K562 (cell line): ENCODE measurements at regions not wholly inside any gene's neighbourhood (a gene's known extent, or its start where the extent isn't known, plus 50 kb on each side); places are given as distances from the start of the nearest gene placed in this dataset.

ENCODE experiments used
- ATAC-seq: fragments of 200-7000 bp; cut with Tn5 transposase; 3 replicates; pipeline ENCODE4 v1.9.1; 2020; ENCODE audit warnings: moderate library complexity
- BruUV-seq: library from RNA; stranded (reverse); fragments of 400-500 nt; replicated peaks from 2 replicates; lab custom pipeline; 2021; lab: Mats Ljungman, UMichigan
- CTCF ChIA-PET: fragments of 300-600 bp; formaldehyde crosslinking; extraction: SDS; loops from one replicate; lab custom pipeline; 2021; ENCODE audit warnings: low intra/inter-chr PET ratio; lab: Yijun Ruan, JAX
- POLR2A ChIA-PET: fragments of 300-600, 350-650 bp; sonication (Branson Sonifier 250); formaldehyde crosslinking; extraction: SDS; loops from one replicate; lab custom pipeline; 2021; ENCODE audit warnings: antibody characterized with exemption, inconsistent platforms; lab: Yijun Ruan, JAX
- DNase-seq, 4 experiments: peaks; one replicate each; pipeline versions ENCODE4 v3.0.0 to v3.0.0-alpha.2; 2011 to 2018; ENCODE audit warnings: low spot score in 3 of 4, mixed read lengths in 3 of 4; ENCODE audit errors: extremely low read depth in 1 of 4
- FAIRE-seq: peaks from 2 replicates; lab custom pipeline; 2011; peaks lifted over from hg19 to GRCh38; lab: Jason Lieb, UNC
- H2AFZ ChIP-seq: 2 replicates; pipeline ENCODE4 v1.6.0; 2011; ENCODE audit warnings: low read depth, low read length, control low read depth, inconsistent platforms
- H3K27ac ChIP-seq: fragments of 200-600 bp; 3 replicates; pipeline ENCODE4 v1.8.0; 2011; ENCODE audit warnings: low read depth, mild to moderate bottlenecking, control low read depth, inconsistent platforms, low read length, moderate library complexity, mixed read lengths; ENCODE audit errors: extremely low read depth
- H3K27me3 ChIP-seq, 2 experiments: fragments of 300-600 bp in 1 of 2; 2 replicates in 1 of 2; 3 replicates in 1 of 2; pipeline versions ENCODE4 v1.6.0 to v1.8.0; 2011; ENCODE audit warnings: inconsistent platforms in 2 of 2, low read length in 2 of 2, mild to moderate bottlenecking in 1 of 2, mixed read lengths in 1 of 2, moderate library complexity in 1 of 2; ENCODE audit not compliant: control insufficient read depth in 2 of 2, insufficient read depth in 2 of 2
- H3K36me3 ChIP-seq: fragments of 300-600 bp; 3 replicates; pipeline ENCODE4 v1.8.0; 2011; ENCODE audit warnings: mild to moderate bottlenecking, low read length, inconsistent platforms; ENCODE audit not compliant: control insufficient read depth, insufficient read depth
- H3K4me1 ChIP-seq, 2 experiments: fragments of 200-600 bp in 1 of 2; replicated peaks in 1 of 2; 2 replicates in 1 of 2; 3 replicates in 1 of 2; pipeline versions ENCODE4 v1.5.1 to v1.8.0; 2011; ENCODE audit warnings: inconsistent platforms in 2 of 2, low read length in 2 of 2, mild to moderate bottlenecking in 1 of 2, mixed read lengths in 1 of 2, moderate library complexity in 1 of 2; ENCODE audit not compliant: control insufficient read depth in 2 of 2, insufficient read depth in 2 of 2
- H3K4me2 ChIP-seq: 2 replicates; pipeline ENCODE4 v1.6.1; 2011; ENCODE audit warnings: low read length, control low read depth, inconsistent platforms, mixed read lengths; ENCODE audit not compliant: insufficient read depth
- H3K4me3 ChIP-seq: fragments of 200-600 bp; sonication (generic), shearing (Covaris generic); 2 replicates; pipeline ENCODE4 v1.5.1; 2016; ENCODE audit warnings: control low read depth, inconsistent platforms
- H3K79me2 ChIP-seq: fragments of 200-600 bp; 3 replicates; pipeline ENCODE4 v1.8.0; 2011; ENCODE audit warnings: low read length, inconsistent platforms; ENCODE audit not compliant: control insufficient read depth, insufficient read depth
- H3K9ac ChIP-seq, 2 experiments: 2 replicates each; pipeline versions ENCODE4 v1.6.0 to v1.6.1; 2011; ENCODE audit warnings: low read depth in 2 of 2, low read length in 2 of 2, control low read depth in 1 of 2, inconsistent platforms in 1 of 2, mild to moderate bottlenecking in 1 of 2, mixed read lengths in 1 of 2; ENCODE audit not compliant: insufficient read depth in 1 of 2
- H3K9me1 ChIP-seq: one replicate; pipeline ENCODE4 v1.6.0; 2011; ENCODE audit warnings: inconsistent platforms, mild to moderate bottlenecking, low read length, moderate library complexity; ENCODE audit not compliant: control insufficient read depth, insufficient read depth
- H3K9me3 ChIP-seq: replicated peaks from 2 replicates; pipeline ENCODE4 v1.5.1; 2011; ENCODE audit warnings: low read depth, low read length, inconsistent platforms; ENCODE audit not compliant: control insufficient read depth, insufficient read depth
- H4K20me1 ChIP-seq: replicated peaks from 2 replicates; pipeline ENCODE4 v1.6.1; 2011; ENCODE audit warnings: low read length, inconsistent platforms, mixed read lengths; ENCODE audit not compliant: control insufficient read depth, insufficient read depth
- CBFA2T3 ChIP-seq: fragments of 450-650 bp; IDR thresholded peaks from 2 replicates; pipeline ENCODE4 v1.6.1; 2017
- GATAD2A ChIP-seq: fragments of 450-650 bp; IDR thresholded peaks from 2 replicates; pipeline ENCODE4 v1.6.1; 2017
- KAT8 ChIP-seq: fragments of 450-650 bp; IDR thresholded peaks from 2 replicates; pipeline ENCODE4 v1.6.1; 2016; ENCODE audit warnings: low read depth, mild to moderate bottlenecking
- KDM1A ChIP-seq, 2 experiments: fragments of 450-650 bp; IDR thresholded peaks; 2 replicates each; pipeline ENCODE4 v1.6.1; 2016; ENCODE audit warnings: mild to moderate bottlenecking in 2 of 2
- KDM2B ChIP-seq: fragments of 250-450 bp; sonication (Bioruptor Pico); IDR thresholded peaks from 2 replicates; pipeline ENCODE4 v1.8.0; 2021; ENCODE audit warnings: mild to moderate bottlenecking, moderate library complexity
- PCBP2 ChIP-seq: fragments of 200-400 bp; formaldehyde crosslinking; IDR thresholded peaks from 2 replicates; pipeline ENCODE4 v1.6.1; 2018; ENCODE audit warnings: low read length, low read depth, mild to moderate bottlenecking, moderate library complexity; ENCODE audit not compliant: poor library complexity, severe bottlenecking
- PRPF4 ChIP-seq: fragments of 200-400 bp; formaldehyde crosslinking; IDR thresholded peaks from one replicate; pipeline ENCODE4 v1.6.1; 2017; ENCODE audit warnings: low read length, low read depth, mild to moderate bottlenecking; ENCODE audit not compliant: insufficient read depth, poor library complexity, severe bottlenecking
- PURB ChIP-seq: sonication (generic); formaldehyde crosslinking; IDR thresholded peaks from 2 replicates; pipeline ENCODE4 v1.9.0; 2021; ENCODE audit warnings: low read depth, mild to moderate bottlenecking, missing genetic modification reagents
- SIN3B ChIP-seq: fragments of 450-650 bp; IDR thresholded peaks from 2 replicates; pipeline ENCODE4 v1.6.1; 2017; ENCODE audit warnings: low read depth, mild to moderate bottlenecking, moderate library complexity
- ZNF212 ChIP-seq: fragments of 450-650 bp; formaldehyde crosslinking; IDR thresholded peaks from 2 replicates; pipeline ENCODE4 v1.4.0; 2020; ENCODE audit warnings: mild to moderate bottlenecking
- ZNF217 ChIP-seq: sonication (generic); formaldehyde crosslinking; IDR thresholded peaks from 2 replicates; pipeline ENCODE4 v1.8.0; 2022; ENCODE audit warnings: mild to moderate bottlenecking, missing genetic modification reagents
- ZNF41 ChIP-seq: fragments of 250-450 bp; sonication (Bioruptor Pico); conservative IDR thresholded peaks from 2 replicates; pipeline ENCODE4 v1.4.0; 2020; ENCODE audit warnings: mild to moderate bottlenecking
- WGBS: fragments of 100-300 bp; shearing (Covaris generic); methylation state at CpG from one replicate; pipeline ENCODE4 v1.1.6; 2016; ENCODE audit warnings: low coverage, mixed read lengths; ENCODE audit not compliant: insufficient coverage; ENCODE audit errors: missing lambda C conversion rate; 5-methylcytosine and 5-hydroxymethylcytosine counted together
- in situ Hi-C: fragments of 300-500 bp; cut with MboI; formaldehyde crosslinking; loops from 4 replicates; pipeline ENCODE4 v1.15.0; 2018; ENCODE audit warnings: inconsistent platforms, mixed read lengths
- intact Hi-C: fragments of 100-400 bp; cut with micrococcal nuclease; formaldehyde crosslinking; loops from 2 replicates; pipeline ENCODE4 v1.14.2; 2022
- TF ChIP-seq, protein P1 (sequence below): fragments of 450-650 bp; IDR thresholded peaks from 2 replicates; pipeline ENCODE4 v1.6.1; 2016
- TF ChIP-seq, protein P2 (sequence below): fragments of 450-650 bp; formaldehyde crosslinking; conservative IDR thresholded peaks from 2 replicates; pipeline ENCODE4 v1.4.0; 2022; ENCODE audit warnings: mild to moderate bottlenecking, missing genetic modification characterization
- TF ChIP-seq, protein P3 (sequence below): sonication (generic); formaldehyde crosslinking; IDR thresholded peaks from 2 replicates; pipeline ENCODE4 v1.8.0; 2022; ENCODE audit warnings: mild to moderate bottlenecking, missing genetic modification reagents
- TF ChIP-seq, protein P4 (sequence below): fragments of 250-450 bp; sonication (Bioruptor Pico); IDR thresholded peaks from 2 replicates; pipeline ENCODE4 v1.5.0; 2021; ENCODE audit warnings: mild to moderate bottlenecking, moderate library complexity
- TF ChIP-seq, protein P5 (sequence below), 2 experiments: fragments of 450-650 bp in 1 of 2; sonication (generic) in 1 of 2; formaldehyde crosslinking; conservative IDR thresholded peaks; 2 replicates each; pipeline versions ENCODE4 v1.4.0 to v1.8.1; 2020 to 2022; ENCODE audit warnings: mild to moderate bottlenecking in 1 of 2, missing genetic modification reagents in 1 of 2

DNA sequence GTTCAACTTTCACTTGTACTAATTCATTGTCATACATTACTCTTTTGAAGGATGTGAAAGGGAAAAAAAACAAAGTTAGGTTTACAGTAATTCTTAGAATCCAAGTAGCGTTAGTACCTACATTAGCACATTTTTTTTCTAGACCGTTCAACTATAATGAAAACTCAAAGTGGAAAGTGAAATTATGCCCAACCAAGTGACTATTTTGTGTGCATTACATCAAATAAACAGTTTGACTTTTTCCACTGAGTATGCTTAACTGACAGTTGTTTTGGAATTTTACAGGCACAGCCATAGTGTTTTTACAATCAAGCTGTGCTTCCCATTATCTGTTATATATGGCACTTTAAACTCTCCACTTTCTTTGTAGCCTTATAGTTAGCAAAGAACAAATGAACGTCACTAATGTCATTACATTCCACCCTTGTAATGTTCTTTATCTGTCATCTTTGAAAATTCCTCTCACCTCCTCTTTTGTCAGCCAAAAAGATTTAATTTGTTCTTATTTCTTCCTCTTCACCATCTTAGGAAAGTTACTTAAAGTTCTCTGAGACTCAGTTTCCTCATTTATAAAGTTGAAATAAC, 142.3 kb upstream of the SOX2 start:
- H3K4me2 ChIP-seq, result no peak overlapping the region
- no peaks in the 10 kb centered on the region for H3K79me2 ChIP-seq
- no peak overlapping the region for H3K4me3 ChIP-seq
- ChIA-PET CTCF (no interaction called here), POLR2A (no interaction called here)
- no peaks in the 10 kb centered on the region for H3K9me1 ChIP-seq
- H3K4me1 ChIP-seq, result no peaks in the 10 kb centered on the region
- H3K9me3 ChIP-seq, result no peaks in the 10 kb centered on the region; the same call in 1 of the 2 replicates
- 0% methylated on average over 3 of the region's 3 CpGs for WGBS
- no peaks in the 10 kb centered on the region for H4K20me1 ChIP-seq
- H3K27ac ChIP-seq, result no peak overlapping the region
- no TSS peak for BruUV-seq
- DNase-seq, result no peak
- FAIRE-seq, result no peak
- no peaks in the 10 kb centered on the region for H3K36me3 ChIP-seq
- intact Hi-C loops, result no loop called here
- in situ Hi-C loops, result no loop called here
- H2AFZ ChIP-seq, result no peak overlapping the region
- ATAC-seq, result no peak
- H3K9ac ChIP-seq, result no peak overlapping the region
- no peaks in the 10 kb centered on the region for H3K27me3 ChIP-seq
- TF ChIP-seq ZNF41 (CRISPR knock-in tag) (no peak), ZNF212 (CRISPR knock-in tag) (no peak), KDM2B (no peak), KDM1A (IDR thresholded peaks at IDR 0.05) (no peak), PCBP2 (no peak), SIN3B (no peak), ZNF217 (CRISPR knock-in tag) (no peak), PRPF4 (no peak), GATAD2A (no peak), CBFA2T3 (no peak), KAT8 (no peak), PURB (CRISPR knock-in tag) (no peak)
- TF ChIP-seq, protein P1, sequence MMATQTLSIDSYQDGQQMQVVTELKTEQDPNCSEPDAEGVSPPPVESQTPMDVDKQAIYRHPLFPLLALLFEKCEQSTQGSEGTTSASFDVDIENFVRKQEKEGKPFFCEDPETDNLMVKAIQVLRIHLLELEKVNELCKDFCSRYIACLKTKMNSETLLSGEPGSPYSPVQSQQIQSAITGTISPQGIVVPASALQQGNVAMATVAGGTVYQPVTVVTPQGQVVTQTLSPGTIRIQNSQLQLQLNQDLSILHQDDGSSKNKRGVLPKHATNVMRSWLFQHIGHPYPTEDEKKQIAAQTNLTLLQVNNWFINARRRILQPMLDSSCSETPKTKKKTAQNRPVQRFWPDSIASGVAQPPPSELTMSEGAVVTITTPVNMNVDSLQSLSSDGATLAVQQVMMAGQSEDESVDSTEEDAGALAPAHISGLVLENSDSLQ, result no peak
- TF ChIP-seq, protein P2, sequence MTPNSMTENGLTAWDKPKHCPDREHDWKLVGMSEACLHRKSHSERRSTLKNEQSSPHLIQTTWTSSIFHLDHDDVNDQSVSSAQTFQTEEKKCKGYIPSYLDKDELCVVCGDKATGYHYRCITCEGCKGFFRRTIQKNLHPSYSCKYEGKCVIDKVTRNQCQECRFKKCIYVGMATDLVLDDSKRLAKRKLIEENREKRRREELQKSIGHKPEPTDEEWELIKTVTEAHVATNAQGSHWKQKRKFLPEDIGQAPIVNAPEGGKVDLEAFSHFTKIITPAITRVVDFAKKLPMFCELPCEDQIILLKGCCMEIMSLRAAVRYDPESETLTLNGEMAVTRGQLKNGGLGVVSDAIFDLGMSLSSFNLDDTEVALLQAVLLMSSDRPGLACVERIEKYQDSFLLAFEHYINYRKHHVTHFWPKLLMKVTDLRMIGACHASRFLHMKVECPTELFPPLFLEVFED (CRISPR knock-in tag), result no peak
- TF ChIP-seq, protein P3, sequence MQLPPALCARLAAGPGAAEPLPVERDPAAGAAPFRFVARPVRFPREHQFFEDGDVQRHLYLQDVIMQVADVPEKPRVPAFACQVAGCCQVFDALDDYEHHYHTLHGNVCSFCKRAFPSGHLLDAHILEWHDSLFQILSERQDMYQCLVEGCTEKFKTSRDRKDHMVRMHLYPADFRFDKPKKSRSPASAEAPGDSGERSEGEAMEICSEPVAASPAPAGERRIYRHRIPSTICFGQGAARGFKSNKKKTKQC, result no peak
- TF ChIP-seq, protein P4, sequence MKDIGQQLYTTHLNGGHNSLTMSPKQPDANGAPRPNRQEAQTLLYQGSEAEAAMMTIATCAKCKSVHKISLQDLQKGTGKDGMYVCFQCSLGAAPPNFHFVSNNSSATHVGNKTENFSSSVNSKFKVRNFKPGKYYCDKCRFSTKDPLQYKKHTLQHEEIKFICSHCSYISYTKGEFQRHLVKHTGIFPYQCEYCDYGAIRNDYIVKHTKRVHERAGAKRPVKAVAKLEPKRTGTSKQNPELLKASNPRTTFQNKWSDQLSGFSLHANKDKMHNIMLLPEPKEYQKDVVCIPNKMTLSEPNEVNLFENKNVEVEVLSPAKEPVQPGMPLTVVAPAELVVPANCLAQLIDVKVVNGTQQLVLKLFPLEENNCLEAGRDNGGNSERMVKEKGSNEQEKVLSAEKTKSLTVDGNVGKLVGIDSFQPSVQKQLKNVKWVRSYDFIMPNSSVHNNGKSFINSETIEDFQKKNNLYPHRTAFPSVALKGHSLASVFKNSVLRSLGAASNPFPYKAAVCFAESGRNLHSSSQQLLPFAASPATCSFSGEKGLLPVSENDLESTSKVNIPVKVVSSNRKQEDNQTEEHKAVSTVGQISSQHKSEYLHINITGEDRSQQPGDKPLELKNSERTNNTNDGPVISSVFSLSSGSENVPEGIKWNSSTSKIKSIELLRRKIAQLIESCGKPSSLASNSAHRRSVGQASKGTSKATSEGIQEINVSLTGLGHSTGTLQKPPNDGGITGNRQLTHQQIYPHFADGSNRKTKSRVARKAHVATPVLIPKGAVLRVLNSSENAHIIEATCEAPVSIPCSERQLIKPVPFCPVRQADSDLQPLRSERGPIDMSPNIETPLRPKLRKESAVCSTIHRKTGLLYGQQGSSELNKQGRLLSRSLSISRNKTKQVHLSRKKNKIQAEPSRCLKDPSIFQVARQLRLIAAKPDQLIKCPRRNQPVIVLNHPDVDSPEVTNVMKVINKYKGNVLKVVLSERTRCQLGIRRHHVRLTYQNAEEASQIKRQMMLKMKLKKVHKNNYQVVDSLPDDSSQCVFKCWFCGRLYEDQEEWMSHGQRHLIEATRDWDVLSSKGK, result no peak
- TF ChIP-seq, protein P5, sequence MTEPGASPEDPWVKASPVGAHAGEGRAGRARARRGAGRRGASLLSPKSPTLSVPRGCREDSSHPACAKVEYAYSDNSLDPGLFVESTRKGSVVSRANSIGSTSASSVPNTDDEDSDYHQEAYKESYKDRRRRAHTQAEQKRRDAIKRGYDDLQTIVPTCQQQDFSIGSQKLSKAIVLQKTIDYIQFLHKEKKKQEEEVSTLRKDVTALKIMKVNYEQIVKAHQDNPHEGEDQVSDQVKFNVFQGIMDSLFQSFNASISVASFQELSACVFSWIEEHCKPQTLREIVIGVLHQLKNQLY (CRISPR knock-in tag; conservative IDR thresholded peaks at IDR 0.05), result no peak
